Sigmoid colon (tissue), 6 donors: ENCODE measurements at regions not wholly inside any gene's neighbourhood (a gene's known extent, or its start where the extent isn't known, plus 50 kb on each side); places are given as distances from the start of the nearest gene placed in this dataset.

ENCODE experiments used
- DNase-seq: peaks from one replicate; pipeline ENCODE4 v3.0.0-alpha.2; 2019
- H3K27ac ChIP-seq, 4 donors: fragments of 200-600 bp; sonication (generic); one replicate each; pipeline ENCODE4 v1.5.1; 2016 to 2019; ENCODE audit warnings: mild to moderate bottlenecking in 1 of 4
- H3K27me3 ChIP-seq, 3 donors: fragments of 200-600 bp; sonication (generic); one replicate each; pipeline ENCODE4 v1.5.1; 2019; ENCODE audit warnings: mild to moderate bottlenecking in 1 of 3
- H3K36me3 ChIP-seq, 4 donors: fragments of 200-600 bp; sonication (generic); one replicate each; pipeline ENCODE4 v1.5.1; 2016 to 2019
- H3K4me1 ChIP-seq, 4 donors: fragments of 200-600 bp; sonication (generic); one replicate each; pipeline ENCODE4 v1.5.1; 2017 to 2019
- H3K4me3 ChIP-seq, 4 donors: fragments of 200-600 bp; sonication (generic); one replicate each; pipeline ENCODE4 v1.5.1; 2017 to 2019; ENCODE audit warnings: mild to moderate bottlenecking in 2 of 4, moderate library complexity in 1 of 4
- H3K9me3 ChIP-seq, 4 donors: fragments of 200-600 bp in 3 of 4; sonication (generic) in 3 of 4; one replicate each; pipeline versions ENCODE4 v1.5.1 to v1.6.1; 2013 to 2019
- EP300 ChIP-seq, 4 donors: sonication (generic); formaldehyde crosslinking; IDR thresholded peaks; one replicate each; pipeline ENCODE4 v1.6.1; 2017; ENCODE audit warnings: antibody characterized with exemption in 4 of 4
- POLR2A ChIP-seq, 2 donors: fragments of 450-650 bp; IDR thresholded peaks; one replicate each; pipeline ENCODE4 v1.6.1; 2016; ENCODE audit warnings: antibody characterized with exemption in 2 of 2, mild to moderate bottlenecking in 2 of 2, moderate library complexity in 2 of 2
- POLR2AphosphoS5 ChIP-seq, 4 donors: sonication (generic); formaldehyde crosslinking; IDR thresholded peaks; one replicate each; pipeline ENCODE4 v1.6.1; 2017; ENCODE audit warnings: antibody characterized with exemption in 4 of 4
- WGBS, 2 donors: extraction: QIAGEN DNeasy Blood & Tissue Kit; methylation state at CpG; one replicate each; pipeline ENCODE4 v1.1.7; 2013; 5-methylcytosine and 5-hydroxymethylcytosine counted together
- intact Hi-C: fragments of 100-400 bp; cut with DNase I; formaldehyde crosslinking; loops from one replicate; pipeline ENCODE4 v1.15.1; 2023
- TF ChIP-seq, protein P1 (sequence below), 4 experiments: fragments of 450-650 bp in 3 of 4; fragments of 200-600 bp in 1 of 4; IDR thresholded peaks; one replicate each; pipeline ENCODE4 v1.5.1; 2016 to 2019; ENCODE audit warnings: antibody characterized with exemption in 4 of 4, mild to moderate bottlenecking in 3 of 4, moderate library complexity in 2 of 4
- donor health status: healthy with polysubstance abuse.
- donor health status: healthy.

DNA sequence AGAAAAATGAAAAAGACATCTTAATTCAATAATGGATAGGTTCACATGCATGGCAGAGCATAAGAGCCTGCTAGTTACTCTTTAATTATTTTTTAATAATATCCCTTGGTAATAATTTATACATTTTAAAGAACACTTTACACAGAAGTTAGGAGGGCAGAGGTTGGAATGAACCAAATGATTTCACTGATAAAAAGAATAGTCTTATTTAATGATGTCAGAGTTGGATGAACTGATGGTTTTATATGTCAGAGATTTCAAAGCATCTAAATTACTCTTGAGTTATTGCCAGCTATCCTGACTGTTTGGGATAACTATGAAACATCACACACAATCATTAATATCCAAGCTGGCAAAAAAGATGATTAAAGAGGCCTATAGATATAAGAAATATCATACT lies 244.8 kb downstream of the CSNK1G3 start:
- no peak for DNase-seq
- Histone ChIP-seq H3K36me3 (no peaks in the 10 kb centered on the region), H3K4me1 (peaks cover 0 to 35% (median 18%) of the 10 kb centered on the region in 4 donors), H3K9me3 (peaks cover 0 to 5% (median 0%) of the 10 kb centered on the region in 4 donors), H3K4me3 (no peak overlapping the region), H3K27ac (no peak overlapping the region), H3K27me3 (no peaks in the 10 kb centered on the region)
- TF ChIP-seq POLR2AphosphoS5 (IDR thresholded peaks at IDR 0.05): no peak
- TF ChIP-seq POLR2A (IDR thresholded peaks at IDR 0.05): no peak
- TF ChIP-seq EP300 (IDR thresholded peaks at IDR 0.05): no peak
- TF ChIP-seq, protein P1, sequence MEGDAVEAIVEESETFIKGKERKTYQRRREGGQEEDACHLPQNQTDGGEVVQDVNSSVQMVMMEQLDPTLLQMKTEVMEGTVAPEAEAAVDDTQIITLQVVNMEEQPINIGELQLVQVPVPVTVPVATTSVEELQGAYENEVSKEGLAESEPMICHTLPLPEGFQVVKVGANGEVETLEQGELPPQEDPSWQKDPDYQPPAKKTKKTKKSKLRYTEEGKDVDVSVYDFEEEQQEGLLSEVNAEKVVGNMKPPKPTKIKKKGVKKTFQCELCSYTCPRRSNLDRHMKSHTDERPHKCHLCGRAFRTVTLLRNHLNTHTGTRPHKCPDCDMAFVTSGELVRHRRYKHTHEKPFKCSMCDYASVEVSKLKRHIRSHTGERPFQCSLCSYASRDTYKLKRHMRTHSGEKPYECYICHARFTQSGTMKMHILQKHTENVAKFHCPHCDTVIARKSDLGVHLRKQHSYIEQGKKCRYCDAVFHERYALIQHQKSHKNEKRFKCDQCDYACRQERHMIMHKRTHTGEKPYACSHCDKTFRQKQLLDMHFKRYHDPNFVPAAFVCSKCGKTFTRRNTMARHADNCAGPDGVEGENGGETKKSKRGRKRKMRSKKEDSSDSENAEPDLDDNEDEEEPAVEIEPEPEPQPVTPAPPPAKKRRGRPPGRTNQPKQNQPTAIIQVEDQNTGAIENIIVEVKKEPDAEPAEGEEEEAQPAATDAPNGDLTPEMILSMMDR (IDR thresholded peaks at IDR 0.05): no peak
- intact Hi-C loops: no loop called here

DNA sequence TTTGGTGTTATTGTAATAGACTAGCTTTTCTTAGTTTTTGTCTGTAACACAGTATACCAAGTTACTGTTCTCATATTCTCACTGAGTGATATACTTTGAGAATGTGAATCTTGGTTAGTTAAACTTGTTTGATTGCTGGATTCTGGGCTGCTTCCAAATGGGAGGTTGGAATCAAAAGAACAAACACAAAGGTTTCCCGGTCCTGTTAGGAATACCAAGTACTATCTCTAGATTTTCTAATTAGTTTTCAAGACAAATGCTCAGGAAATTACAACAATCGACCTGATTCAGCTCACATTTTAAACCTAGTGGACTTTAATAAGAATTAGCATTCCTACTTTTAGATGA lies 244.3 kb downstream of the CSNK1G3 start:
- Histone ChIP-seq H3K27ac (peak overlapping the region in 2 of 4 donors; percentile 30 to 49), H3K27me3 (no peaks in the 10 kb centered on the region), H3K4me3 (no peak overlapping the region), H3K4me1 (peaks cover 0 to 35% (median 18%) of the 10 kb centered on the region in 4 donors), H3K36me3 (no peaks in the 10 kb centered on the region), H3K9me3 (peaks cover 0 to 5% (median 0%) of the 10 kb centered on the region in 4 donors)
- DNase-seq: no peak
- TF ChIP-seq POLR2A (IDR thresholded peaks at IDR 0.05): no peak
- no peak for TF ChIP-seq POLR2AphosphoS5 (IDR thresholded peaks at IDR 0.05)
- TF ChIP-seq, protein P1 (IDR thresholded peaks at IDR 0.05): no peak
- no peak for TF ChIP-seq EP300 (IDR thresholded peaks at IDR 0.05)
- WGBS, 2 donors: 18 to 61% methylated on average over 2 of the region's 2 CpGs
- intact Hi-C loops: no loop called here

DNA sequence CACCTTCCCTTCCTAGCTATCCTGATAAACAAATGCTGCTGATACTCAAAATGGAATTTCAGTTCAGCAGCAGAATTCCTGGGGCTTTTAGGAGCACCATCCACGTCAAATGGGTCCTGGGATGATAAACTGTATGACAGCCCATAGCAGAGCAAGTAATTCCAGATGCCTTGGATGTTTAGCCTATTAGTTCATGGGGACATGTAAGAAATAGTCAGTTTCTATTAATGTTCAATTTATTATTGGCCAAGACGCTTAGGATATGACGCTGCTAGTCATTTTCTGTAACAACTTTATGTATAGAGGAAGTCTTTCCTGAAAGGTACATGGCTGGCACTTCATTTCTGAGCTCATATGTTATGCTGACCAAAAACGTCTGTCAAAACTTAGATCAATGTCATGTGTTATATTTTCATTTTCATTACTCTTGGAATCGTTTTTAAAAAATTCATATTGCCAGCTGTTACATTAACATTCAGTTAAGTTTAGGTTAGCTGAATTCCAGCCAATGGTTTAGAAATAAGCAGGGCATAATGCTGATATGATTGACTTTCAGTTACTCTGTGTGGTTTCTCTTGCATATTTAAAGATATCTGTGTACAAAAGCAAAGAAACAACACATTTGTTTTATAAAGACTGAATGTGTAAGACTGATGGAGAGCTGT lies 243.8 kb downstream of the CSNK1G3 start:
- Histone ChIP-seq H3K36me3 (no peaks in the 10 kb centered on the region), H3K4me3 (no peak overlapping the region), H3K4me1 (peaks cover 0 to 35% (median 18%) of the 10 kb centered on the region in 4 donors), H3K27ac (peak overlapping the region in 2 of 4 donors; percentile 30 to 56), H3K27me3 (no peaks in the 10 kb centered on the region), H3K9me3 (peaks cover 0 to 5% (median 0%) of the 10 kb centered on the region in 4 donors)
- WGBS, 2 donors: 64 to 67% methylated on average over 5 of the region's 5 CpGs
- TF ChIP-seq, protein P1 (IDR thresholded peaks at IDR 0.05): no peak
- no peak for TF ChIP-seq POLR2A (IDR thresholded peaks at IDR 0.05)
- DNase-seq: no peak
- intact Hi-C loops: no loop called here

DNA sequence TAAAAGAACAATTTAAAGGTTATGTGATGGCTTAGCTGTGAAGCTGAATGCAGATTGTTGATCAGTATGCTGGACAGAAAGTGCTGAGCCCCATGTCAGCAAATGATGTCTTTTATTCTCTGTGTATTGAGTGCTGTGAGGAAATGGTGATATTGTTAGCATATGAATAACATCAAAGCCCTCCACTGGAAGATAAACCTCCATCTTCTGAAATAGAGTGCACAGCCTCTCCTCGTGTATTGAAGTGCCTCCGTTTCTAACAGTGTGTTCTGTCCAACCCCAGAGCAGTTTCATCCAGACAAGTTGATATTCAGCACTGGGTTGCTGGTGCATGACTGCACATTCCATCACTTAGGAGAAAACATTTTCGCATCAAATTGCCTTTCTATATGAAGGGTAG lies 242.9 kb downstream of the CSNK1G3 start:
- Histone ChIP-seq H3K36me3 (no peaks in the 10 kb centered on the region), H3K27ac (peak overlapping the region in 2 of 4 donors; percentile 30 to 56), H3K4me3 (no peak overlapping the region), H3K4me1 (peaks cover 0 to 35% (median 18%) of the 10 kb centered on the region in 4 donors), H3K9me3 (peaks cover 0 to 5% (median 0%) of the 10 kb centered on the region in 4 donors), H3K27me3 (no peaks in the 10 kb centered on the region)
- TF ChIP-seq POLR2AphosphoS5 (IDR thresholded peaks at IDR 0.05) (no peak), POLR2A (IDR thresholded peaks at IDR 0.05) (no peak), EP300 (IDR thresholded peaks at IDR 0.05) (no peak)
- intact Hi-C loops: no loop called here
- no peak for DNase-seq
- 76 to 83% methylated on average over 3 of the region's 3 CpGs for WGBS, 2 donors

DNA sequence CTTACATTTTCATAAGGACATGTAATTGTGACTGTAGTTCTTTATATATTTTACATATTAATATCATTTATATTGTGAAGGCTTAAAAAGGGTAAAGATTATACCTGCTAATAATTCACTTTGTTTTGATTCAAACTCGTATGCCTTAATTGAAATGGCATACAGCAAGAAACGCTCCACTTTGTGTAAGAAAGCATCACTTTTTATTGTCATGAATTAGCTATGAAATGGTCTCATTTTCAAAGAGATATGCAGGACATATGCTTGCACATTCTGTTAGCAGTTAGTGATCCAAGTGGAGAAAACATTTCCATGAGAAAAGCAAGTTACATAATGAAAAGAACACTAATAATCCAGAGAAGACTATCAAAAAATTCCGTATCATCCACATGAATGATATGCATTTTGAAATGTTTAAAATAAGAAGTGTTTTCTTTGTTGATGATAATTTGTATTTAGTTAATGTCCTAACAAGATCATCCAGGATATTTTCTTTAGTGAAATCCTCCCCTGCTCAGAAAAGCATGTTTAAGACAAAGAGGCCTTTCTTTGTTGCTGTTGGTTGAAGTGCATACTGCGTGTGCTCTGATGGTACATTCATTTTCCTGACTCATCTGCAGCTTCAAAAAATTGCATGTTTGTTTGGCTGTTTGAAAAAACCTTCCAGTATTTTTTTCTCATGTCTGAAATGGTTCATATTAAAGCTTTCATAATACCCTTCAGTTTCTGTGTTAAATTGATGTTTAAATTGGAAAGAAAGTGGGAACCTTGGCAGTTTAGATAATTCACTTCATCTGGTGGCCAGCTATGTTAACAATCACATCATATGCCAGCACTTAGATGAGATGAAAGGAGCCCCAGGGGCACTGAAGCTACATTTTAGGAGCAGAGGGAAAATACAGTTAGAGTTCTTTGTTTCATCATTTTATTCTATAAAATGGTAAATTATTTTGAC lies 242.2 kb downstream of the CSNK1G3 start:
- Histone ChIP-seq H3K36me3 (no peaks in the 10 kb centered on the region), H3K4me1 (peaks cover 0 to 35% (median 18%) of the 10 kb centered on the region in 4 donors), H3K4me3 (no peak overlapping the region), H3K27me3 (no peaks in the 10 kb centered on the region), H3K9me3 (no peaks in the 10 kb centered on the region), H3K27ac (peak overlapping the region in 2 of 4 donors; percentile 30 to 56)
- no peak for DNase-seq
- WGBS, 2 donors: 75 to 86% methylated on average over 4 of the region's 4 CpGs
- TF ChIP-seq, protein P1 (IDR thresholded peaks at IDR 0.05): no peak
- TF ChIP-seq POLR2AphosphoS5 (IDR thresholded peaks at IDR 0.05): no peak
- intact Hi-C loops: no loop called here
